ENCODE measurements at regions not wholly inside any gene's neighbourhood (a gene's known extent, or its start where the extent isn't known, plus 50 kb on each side); places are given as distances from the start of the nearest gene placed in this dataset.

DNA sequence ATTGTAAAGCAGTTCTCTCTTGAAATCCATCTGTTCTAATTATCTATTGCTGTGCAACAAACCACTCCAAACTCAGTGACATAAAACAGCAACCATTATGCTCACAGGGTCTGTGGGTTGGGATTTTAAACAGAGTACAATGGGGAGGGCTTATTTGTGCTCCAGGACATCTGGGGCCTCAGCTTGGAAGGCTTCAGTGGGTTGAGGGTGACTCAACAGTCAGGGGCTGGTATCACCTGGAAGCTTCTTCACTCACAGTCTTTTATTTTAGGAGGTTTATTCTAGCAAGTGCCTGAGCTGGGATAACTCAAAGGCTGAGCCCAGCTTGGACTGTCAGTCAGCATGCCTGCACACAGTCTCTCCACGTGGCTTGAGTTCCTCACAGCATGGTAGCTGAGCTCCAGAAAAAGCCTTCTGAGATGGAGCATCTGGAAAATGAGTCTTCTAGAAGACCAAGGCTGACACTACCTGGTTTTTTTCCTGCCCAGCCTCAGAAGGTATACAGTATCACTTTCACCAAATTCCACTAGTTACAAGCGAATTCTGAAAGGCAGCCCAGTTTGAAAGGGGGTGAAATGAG, 234.6 kb upstream of the ID4 start:
- Histone ChIP-seq H3K9me3 (ENCODE audit: control insufficient read depth in 1 of 2, insufficient read depth in 1 of 2, low read length in 2 of 2) (peaks cover 0 to 4% of the 10 kb centered on the region in 2 experiments), H3K4me3 (ENCODE audit: low read length) (no peak overlapping the region), H3K4me1 (ENCODE audit: insufficient read depth, low read length) (no peaks in the 10 kb centered on the region), H3K36me3 (ENCODE audit: insufficient read depth, low read length) (no peaks in the 10 kb centered on the region), H3K27ac (ENCODE audit: low read depth in 1 of 2, low read length in 2 of 2) (no peak overlapping the region), H3K27me3 (ENCODE audit: control insufficient read depth in 1 of 2, insufficient read depth in 2 of 2, low read length in 2 of 2) (no peaks in the 10 kb centered on the region)
- ATAC-seq (ENCODE audit: poor library complexity) (no peak), DNase-seq (no peak)
- no peaks in the 10 kb centered on the region for H3K4me1 Mint-ChIP-seq (ENCODE audit: low read depth)
- intact Hi-C loops (cut with DNase I, micrococcal nuclease), result no loop called here
- ChIA-PET POLR2A (no interaction called here), CTCF (no interaction called here)
- TF ChIP-seq, protein P1, sequence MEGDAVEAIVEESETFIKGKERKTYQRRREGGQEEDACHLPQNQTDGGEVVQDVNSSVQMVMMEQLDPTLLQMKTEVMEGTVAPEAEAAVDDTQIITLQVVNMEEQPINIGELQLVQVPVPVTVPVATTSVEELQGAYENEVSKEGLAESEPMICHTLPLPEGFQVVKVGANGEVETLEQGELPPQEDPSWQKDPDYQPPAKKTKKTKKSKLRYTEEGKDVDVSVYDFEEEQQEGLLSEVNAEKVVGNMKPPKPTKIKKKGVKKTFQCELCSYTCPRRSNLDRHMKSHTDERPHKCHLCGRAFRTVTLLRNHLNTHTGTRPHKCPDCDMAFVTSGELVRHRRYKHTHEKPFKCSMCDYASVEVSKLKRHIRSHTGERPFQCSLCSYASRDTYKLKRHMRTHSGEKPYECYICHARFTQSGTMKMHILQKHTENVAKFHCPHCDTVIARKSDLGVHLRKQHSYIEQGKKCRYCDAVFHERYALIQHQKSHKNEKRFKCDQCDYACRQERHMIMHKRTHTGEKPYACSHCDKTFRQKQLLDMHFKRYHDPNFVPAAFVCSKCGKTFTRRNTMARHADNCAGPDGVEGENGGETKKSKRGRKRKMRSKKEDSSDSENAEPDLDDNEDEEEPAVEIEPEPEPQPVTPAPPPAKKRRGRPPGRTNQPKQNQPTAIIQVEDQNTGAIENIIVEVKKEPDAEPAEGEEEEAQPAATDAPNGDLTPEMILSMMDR (IDR thresholded peaks at IDR 0.05), result no peak
- no peaks in the 10 kb centered on the region for H3K27me3 Mint-ChIP-seq
- H3K27ac Mint-ChIP-seq, result no peak overlapping the region
- no peaks in the 10 kb centered on the region for H3K9me3 Mint-ChIP-seq
- no peaks in the 10 kb centered on the region for H3K36me3 Mint-ChIP-seq (ENCODE audit: low read depth)
- no peak overlapping the region for H3K4me3 Mint-ChIP-seq

DNA sequence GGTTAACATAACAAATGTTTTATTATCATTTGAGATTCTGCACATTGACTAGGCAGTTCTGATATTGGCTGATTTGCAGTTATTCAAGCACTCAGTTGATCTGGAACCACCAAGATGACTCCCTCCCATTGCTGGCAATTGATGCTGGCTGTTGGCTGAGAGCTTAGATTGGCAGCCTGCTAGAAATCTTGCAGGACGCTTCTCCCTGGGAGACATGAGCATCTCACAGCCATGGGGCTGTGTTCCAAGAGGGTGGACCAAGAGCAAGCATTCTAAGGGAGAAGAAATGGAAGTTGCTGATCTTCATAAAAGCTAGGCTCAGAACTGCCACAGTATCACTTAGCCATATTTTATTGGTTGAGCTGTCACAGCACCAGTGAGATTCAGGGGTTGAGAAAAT, 233.4 kb upstream of the ID4 start:
- H3K36me3 Mint-ChIP-seq (ENCODE audit: low read depth), result no peaks in the 10 kb centered on the region
- Histone ChIP-seq H3K27me3 (ENCODE audit: control insufficient read depth in 1 of 2, insufficient read depth in 2 of 2, low read length in 2 of 2) (no peaks in the 10 kb centered on the region), H3K4me1 (ENCODE audit: insufficient read depth, low read length) (no peaks in the 10 kb centered on the region), H3K4me3 (ENCODE audit: low read length) (no peak overlapping the region), H3K36me3 (ENCODE audit: insufficient read depth, low read length) (no peaks in the 10 kb centered on the region), H3K27ac (ENCODE audit: low read depth in 1 of 2, low read length in 2 of 2) (no peak overlapping the region), H3K9me3 (ENCODE audit: control insufficient read depth in 1 of 2, insufficient read depth in 1 of 2, low read length in 2 of 2) (no peaks in the 10 kb centered on the region)
- ATAC-seq (ENCODE audit: poor library complexity), result no peak
- TF ChIP-seq, protein P1 (IDR thresholded peaks at IDR 0.05), result no peak
- H3K4me3 Mint-ChIP-seq, result no peak overlapping the region
- no peaks in the 10 kb centered on the region for H3K9me3 Mint-ChIP-seq
- POLR2A ChIA-PET, result no interaction called here
- no peak for DNase-seq
- H3K27me3 Mint-ChIP-seq, result no peaks in the 10 kb centered on the region
- H3K27ac Mint-ChIP-seq, result no peak overlapping the region
- no peaks in the 10 kb centered on the region for H3K4me1 Mint-ChIP-seq (ENCODE audit: low read depth)
- CTCF ChIA-PET, result no interaction called here
- intact Hi-C loops (cut with DNase I, micrococcal nuclease), result no loop called here

DNA sequence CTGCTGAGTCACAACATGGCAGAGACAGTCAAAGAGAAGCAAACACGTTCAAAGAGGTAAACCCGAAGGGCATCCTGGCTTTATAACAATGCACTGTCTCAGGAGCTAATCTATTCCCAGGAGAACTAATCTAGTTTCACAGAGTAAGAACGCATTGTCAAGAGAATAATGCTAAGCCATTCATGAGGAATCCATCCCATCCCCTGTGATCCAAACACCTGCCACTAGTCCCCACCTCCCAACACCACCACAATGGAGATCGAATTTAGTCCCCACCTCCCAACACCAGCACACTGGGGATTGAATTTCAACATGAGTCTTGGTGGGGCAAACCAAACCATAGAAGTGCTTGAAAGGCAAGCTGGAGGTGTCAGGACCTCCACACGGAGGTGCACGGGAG, 231.5 kb upstream of the ID4 start:
- Mint-ChIP-seq H3K4me3 (no peak overlapping the region), H3K4me1 (ENCODE audit: low read depth) (no peaks in the 10 kb centered on the region), H3K27ac (no peak overlapping the region), H3K27me3 (no peaks in the 10 kb centered on the region), H3K9me3 (no peaks in the 10 kb centered on the region), H3K36me3 (ENCODE audit: low read depth) (no peaks in the 10 kb centered on the region)
- no peaks in the 10 kb centered on the region for H3K9me3 ChIP-seq (ENCODE audit: control insufficient read depth in 1 of 2, insufficient read depth in 1 of 2, low read length in 2 of 2)
- H3K27ac ChIP-seq (ENCODE audit: low read depth in 1 of 2, low read length in 2 of 2), result no peak overlapping the region
- H3K27me3 ChIP-seq (ENCODE audit: control insufficient read depth in 1 of 2, insufficient read depth in 2 of 2, low read length in 2 of 2), result no peaks in the 10 kb centered on the region
- intact Hi-C loops (cut with DNase I, micrococcal nuclease), result no loop called here
- CTCF ChIA-PET, result no interaction called here
- H3K4me3 ChIP-seq (ENCODE audit: low read length), result no peak overlapping the region
- DNase-seq (no peak), ATAC-seq (ENCODE audit: poor library complexity) (no peak)
- no peaks in the 10 kb centered on the region for H3K36me3 ChIP-seq (ENCODE audit: insufficient read depth, low read length)
- H3K4me1 ChIP-seq (ENCODE audit: insufficient read depth, low read length), result no peaks in the 10 kb centered on the region
- TF ChIP-seq, protein P1 (IDR thresholded peaks at IDR 0.05), result no peak
- POLR2A ChIA-PET, result no interaction called here

All from CD4-positive, alpha-beta T cell (primary cell).